ENCODE measurements at regions not wholly inside any gene's neighbourhood (a gene's known extent, or its start where the extent isn't known, plus 50 kb on each side); places are given as distances from the start of the nearest gene placed in this dataset.
"Not testable (repeated sequence)": the region's sequence is repeated elsewhere in the genome, so short reads cannot be mapped to it uniquely, and the experiment has no call there.

DNA sequence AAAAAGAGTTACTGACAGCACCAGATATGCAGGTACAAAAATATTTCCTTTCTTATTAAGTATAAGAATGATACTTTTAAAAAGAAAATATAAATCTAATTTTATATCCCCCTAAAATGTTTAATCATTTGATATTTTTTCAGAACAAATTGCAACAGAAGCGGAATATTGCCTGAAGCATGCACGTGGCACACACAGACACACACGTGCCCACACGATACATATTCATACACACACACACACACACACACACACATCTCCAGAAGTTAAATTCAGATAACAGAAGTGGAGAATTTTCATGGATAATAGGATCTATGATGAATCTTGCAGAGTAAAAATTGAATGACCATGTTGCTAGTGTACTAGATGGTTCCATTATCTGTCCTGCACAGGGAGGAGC, 445.2 kb downstream of the GPAT3 start:
- no peak for FAIRE-seq

DNA sequence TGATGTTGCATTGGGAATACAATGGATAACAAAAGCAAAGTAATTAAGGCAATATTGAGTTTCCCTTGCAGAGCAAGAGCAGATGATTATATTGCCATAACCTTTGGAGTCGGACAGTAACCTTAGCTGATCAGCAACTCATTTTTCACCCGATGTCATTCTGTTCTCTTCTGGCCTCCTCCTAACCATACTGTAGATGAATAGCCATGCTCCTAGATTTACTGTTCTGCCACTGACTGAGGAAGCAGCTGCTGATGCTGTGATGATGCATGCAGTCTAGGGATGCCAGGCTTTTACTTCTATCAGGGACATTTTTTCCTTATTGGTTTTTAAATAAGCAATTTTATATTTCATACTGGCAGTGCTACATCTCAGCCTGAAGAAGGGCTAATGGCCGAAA, 443.9 kb downstream of the GPAT3 start:
- FAIRE-seq = no peak

DNA sequence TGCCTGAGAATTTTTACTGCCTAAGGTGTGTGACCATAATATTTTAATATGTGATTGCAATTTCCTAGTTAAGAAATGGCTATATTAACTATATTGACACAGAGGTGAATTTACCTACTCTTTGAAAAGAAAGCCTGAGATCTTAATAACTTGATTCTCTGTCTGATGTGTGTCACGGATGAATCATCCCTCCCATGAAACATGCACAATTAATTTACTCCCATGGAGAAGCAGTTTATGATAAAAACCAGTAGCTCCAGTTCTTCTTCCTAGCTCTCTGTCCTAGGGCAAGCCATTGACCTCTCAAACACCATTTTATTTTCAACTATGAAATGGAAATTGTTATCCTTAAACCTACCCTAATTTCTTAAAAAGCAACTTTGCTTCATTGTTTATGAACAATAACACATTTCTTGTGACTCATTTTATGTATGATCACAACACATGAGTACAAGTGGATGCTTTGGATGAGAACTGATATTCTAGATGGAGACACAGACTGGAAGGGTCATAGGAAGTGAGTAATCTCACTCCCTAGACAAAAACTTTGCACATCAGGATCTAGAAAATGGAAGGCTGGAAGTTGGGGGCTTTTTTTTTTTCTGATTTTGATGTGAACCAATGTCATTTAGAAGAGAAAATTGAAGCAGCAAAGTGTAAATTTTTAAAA, 438.3 kb downstream of the GPAT3 start:
- no peak for FAIRE-seq

DNA sequence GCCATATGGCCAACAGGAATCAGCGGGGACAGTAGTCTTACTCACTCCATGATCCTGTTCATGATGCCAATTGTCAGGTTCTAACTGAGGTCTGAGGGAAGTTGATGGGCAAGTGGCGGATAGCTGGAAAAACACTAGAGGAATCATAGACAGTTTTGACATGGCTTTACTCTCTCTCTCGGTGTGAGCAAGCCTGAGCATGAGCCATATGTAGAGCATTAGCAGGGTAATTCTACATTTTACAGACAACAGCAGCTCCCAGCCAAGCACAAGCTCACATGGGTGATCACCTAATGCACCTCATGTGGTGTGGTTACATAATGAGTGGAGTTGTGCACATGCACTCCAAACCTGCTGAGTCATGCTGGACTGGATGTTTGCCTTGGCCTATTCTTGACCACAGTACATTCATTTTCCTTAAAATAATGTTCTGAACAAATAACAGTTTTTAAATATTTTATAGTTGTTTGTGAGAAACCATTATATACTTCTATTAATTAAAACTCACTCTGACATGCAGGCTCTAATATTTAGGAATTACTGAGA, 429.2 kb downstream of the GPAT3 start:
- FAIRE-seq = no peak

DNA sequence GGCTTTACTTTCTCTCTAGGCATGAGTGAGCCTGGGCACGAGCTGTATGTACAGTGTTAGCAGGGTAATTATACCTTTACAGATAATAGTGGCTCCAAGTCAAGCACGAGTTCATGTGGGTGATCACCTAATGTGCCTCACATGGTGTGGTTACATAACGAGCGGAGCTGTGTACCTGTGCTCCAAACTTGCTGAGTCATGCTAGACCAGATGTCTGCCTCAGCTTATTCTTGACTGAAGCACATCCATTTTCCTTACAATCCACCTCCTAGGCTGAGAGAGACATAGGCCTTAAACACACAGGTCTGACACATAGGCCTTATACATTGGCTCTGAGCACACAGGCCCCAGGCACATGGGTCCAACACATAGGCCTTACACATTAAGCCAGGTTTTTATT, 426.6 kb downstream of the GPAT3 start:
- no peak for FAIRE-seq

DNA sequence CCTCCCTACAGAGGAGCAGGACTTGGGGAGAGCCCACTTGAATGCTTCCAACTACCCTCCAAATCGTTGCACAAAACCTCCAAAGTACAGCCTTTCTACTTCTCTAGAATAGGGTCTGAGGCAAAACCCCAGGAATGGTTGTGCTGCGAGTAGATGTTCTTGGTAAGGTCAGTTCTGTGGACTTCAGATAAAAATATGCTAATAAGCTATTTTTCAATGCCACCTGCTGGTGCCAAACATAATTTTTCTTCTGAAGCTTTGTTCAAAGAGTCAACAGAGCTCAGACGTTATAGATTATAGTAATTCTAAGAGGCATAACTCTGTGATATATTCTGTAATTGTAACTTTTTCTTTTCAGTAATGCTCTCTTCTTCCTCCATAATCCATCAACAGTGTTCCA, 425.7 kb downstream of the GPAT3 start:
- no peak for FAIRE-seq

DNA sequence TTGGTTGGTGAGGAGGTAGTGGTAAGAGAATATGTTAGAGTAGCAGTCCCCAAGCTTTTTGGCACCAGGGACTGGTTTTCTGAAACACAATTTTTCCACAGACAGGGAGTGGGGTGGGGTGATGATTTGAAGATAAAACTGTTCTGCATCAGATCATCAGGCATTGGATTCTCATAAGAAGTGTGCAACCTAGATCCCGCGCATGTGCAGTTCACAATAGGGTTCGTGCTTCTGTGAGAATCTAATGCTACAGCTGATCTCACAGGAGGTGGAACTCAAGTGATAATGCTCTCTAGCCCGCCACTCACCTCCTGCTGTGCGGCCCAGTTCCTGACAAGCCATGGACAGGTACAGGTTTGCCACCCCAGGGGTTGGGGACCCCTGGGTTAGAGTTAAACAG, 423.3 kb downstream of the GPAT3 start:
- FAIRE-seq = no peak

DNA sequence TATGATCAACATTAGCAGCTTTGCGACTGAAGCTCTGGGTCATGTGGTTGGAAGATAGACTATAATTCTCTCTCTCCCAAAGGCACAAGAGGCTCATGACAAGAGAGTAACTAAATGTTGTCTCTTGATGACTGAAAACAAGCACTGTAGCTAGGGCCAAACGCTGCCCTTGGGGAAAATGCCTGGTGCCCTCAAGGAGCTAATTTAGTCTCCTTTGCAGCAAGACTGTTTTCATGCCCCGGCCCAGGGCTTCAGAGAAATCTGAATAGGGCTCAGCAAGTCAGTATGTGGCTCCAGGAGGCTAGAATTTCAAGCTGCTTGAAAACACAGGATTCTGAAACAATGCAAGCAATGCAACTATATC, 411.9 kb downstream of the GPAT3 start:
- no peak for FAIRE-seq

DNA sequence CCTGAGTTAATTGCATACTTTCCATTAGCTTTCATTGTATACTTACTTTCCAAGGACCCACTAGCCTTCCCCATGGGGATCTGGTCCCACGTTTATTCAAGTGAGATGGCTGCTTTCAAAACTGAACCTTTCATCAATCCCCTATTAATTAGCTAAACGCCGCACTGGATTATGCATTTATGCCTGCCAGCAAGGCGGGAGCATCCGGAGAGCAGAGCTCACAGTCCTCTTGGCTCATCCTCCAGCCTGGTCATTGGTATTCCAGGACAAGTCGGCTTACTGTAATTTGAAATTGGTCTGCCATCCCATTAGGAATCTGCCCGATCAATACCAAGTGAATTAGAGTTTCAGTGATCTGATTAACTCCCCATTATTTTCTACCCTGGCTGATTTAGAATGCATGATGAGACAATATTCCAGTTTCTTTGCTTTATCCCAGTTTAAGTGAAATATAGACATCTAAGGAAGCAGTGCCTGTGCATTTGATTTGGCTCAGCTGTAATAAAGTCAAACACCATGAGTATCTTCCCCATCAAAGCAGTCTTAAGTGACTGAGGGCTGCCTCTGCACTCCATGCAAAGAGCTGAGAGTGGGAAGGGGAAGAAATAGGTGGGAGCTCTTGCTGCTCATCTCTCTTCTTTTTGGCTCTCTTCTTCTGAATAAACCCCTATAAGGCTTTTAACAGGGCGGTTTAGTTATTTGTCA, 411.4 kb downstream of the GPAT3 start:
- FAIRE-seq = no peak

DNA sequence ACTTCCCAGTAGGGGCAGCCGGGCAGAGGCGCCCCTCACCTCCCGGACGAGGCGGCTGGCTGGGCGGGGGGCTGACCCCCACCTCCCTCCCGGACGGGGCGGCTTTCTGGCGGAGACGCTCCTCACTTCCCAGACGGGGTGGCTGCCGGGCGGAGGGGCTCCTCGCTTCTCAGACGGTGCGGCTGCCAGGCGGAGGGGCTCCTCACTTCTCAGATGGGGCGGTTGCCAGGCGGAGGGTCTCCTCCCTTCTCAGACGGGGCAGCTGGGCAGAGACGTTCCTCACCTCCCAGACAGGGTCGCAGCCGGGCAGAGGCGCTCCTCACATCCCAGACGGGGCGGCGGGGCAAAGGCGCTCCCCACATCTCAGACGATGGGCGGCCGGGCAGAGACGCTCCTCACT, 407.8 kb downstream of the GPAT3 start:
- FAIRE-seq = not testable (repeated sequence)

DNA sequence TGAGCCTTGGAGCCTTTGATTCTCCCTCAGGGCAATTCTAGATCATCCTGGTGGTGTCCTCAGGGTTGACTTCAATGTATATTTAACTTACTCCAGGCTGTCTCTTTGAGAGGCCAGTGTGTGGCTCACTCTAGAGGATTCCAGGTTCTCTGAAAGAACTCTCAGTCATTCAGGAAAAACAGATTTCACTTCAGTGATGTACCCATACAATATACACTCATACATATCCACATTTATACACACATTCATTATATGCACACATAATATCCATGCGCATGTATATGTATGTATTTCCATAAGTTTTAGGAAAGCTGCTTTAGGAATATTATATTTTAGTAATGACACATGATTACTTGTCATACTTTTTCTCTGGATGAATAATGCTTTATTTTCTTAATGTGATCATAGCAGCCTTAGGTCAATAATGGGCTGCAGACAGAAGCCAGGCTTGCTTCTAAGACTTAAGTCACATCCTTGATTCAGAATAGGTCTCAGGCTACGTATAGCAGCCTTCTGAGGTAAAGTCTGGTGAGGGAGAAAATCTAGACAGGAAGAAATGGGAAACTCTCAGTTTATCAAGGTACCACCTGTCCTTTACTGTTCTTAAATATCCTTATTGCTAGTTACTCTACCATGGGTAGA, 397.0 kb downstream of the GPAT3 start:
- no peak for FAIRE-seq

DNA sequence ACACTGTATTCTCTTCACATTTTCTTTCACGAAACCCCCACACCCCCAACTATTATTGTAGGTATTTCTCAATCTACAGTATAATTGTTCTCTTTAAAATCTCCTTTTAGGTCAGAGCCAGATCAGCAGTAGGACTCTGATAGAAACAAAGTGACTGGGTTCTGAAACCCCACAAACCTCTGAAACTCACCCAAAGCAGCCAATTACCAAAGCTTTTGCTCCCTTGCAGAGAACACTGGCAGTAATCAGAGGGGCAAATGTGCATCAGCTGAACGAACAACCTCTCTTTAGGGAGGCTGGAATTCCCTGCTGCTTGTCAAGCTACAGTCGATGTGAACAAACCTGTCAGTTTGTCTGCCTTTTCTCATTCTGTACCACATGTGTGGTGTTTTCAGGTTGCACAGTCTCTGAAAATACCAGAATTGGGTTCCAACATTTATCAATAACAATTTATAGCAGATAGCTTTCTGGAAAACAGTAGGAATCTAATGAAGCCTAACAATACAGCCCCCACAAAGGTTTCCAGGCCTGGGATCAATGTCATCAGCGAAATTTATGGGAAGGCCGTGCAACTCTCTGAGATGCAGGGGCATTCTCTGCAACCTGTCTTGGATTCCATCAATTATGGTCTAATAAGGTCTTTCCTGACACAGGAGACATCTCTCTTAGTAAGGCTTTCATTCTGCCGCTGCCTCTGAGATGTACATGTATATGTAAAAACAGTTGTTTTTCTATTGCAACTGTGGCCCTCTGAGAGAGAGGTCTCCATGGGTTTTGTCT, 395.9 kb downstream of the GPAT3 start:
- no peak for FAIRE-seq

DNA sequence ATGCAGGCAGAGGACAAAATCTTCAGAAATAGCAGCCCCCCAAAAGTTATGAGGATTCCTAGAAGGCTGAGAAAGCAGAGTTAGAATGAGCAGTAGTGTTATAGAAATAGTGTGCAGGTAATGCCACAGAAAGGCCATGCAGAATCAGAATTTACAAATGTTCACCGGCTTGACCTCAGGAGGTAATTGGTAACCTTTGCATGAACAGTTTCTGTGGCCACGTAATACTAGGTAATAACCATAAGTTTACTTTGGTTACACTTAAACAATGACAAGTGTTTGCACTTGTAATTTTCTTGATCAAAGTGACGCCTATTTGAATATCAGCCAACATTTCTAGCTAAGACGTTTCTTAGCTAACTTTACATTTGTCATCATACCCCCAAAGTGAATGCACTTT, 393.6 kb downstream of the GPAT3 start:
- no peak for FAIRE-seq

DNA sequence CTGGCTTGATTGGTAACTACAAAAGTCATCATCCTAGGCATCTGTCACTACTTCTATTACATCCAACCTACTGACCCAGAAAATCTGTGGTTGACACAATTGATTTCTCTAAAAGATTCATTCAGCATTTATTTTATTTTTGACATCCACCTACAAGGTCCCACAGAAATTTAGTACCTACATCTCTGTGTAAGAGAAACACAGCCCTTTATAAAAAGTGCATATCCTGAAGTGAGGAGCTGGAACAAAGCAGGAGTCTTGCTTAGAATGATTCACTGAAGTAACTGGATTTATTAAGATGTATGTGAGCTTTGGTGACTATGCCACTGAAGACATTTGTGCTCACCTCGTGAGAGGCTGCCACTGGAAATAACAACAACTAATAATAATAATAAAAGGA, 391.0 kb downstream of the GPAT3 start:
- no peak for FAIRE-seq

DNA sequence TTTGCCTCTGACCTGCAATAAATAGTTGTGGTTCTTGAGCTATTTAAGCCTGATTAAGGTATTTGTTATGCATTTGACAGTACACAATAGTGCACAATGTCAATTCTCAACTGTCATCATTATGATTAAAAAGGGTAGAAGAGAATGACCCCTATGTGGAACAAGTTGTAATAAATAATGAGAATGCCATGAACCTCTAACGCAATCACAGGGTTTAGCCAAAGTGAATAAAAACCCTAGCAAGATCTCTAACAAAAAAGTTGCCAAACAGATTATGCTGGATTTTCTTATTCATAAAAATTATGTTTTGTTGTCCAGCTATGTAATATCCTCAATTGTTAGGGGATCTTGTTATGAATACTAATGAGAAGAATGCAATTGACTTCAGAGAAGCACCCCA, 387.4 kb downstream of the GPAT3 start:
- FAIRE-seq = no peak

DNA sequence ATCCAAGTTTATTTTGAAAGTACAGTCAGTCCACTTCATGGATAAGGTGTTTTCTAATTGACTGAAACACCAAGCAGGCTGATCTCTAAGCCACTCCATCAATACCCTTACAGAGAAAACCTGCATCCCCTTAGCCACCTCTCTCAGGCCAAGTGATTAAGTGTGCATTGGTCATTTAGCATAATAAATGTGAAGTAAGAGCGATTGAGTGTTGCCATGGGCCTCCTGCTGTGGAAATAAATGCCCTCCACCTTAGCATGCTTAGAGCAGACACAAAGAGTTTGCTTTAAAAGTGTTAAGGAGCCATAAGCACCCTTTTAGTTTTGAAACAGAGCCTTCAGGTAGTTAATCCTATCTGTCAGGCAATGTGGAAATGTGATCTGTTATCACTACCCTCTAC, 386.5 kb downstream of the GPAT3 start:
- no peak for FAIRE-seq

DNA sequence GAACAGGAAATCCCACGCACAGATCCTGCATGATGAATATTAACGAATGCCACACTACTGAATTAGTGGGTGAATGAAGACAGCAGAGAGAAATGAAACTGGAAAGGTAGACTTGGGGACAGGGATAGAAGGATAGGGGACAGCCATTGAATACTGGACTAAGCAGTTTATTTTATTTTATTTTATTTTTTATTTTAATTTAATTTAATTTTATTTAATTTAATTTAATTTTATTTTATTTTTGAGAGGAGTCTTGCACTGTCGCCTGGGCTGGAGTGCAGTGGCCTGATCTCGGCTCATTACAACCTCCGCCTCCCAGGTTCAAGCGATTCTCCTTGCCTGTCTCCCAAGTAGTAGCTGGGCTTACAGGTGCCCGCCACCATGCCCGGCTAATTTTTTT, 385.2 kb downstream of the GPAT3 start:
- FAIRE-seq = no peak

DNA sequence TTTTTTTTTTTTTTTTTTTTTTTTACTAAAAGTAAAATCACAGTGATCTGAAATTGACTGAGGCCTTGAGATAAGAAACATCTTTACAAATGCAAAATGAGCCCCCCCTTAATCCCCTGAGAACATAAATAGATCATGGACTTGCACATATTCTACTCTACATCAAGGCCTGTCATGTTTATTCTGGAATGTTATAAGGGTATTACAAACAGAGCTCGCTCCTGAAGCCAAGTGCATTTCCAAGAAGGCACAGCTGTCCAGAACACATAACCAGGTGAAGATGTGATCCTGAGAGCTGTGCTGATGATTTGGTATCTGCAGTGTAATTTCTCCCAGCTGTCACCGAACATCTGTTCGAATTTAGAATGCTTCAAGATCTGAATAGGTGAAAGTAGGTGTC, 384.5 kb downstream of the GPAT3 start:
- no peak for FAIRE-seq

DNA sequence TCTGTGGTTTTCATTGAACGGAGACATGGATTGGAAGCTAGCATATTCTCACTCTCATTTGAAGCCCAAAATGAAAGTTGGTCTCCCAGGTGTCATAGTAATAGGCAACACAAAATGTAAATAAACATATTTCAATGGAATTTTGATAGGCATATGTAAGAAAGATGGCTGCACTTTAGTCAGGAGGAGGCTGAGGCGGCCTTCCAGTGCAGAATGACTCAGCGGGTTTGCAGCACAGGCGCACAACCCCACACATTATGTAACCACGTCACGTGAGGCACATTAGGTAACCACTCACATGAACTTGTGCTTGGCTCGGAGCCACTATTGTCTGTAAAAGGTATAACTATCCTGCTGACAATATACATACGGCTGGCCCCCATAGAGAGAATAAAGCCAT, 381.7 kb downstream of the GPAT3 start:
- FAIRE-seq = no peak

DNA sequence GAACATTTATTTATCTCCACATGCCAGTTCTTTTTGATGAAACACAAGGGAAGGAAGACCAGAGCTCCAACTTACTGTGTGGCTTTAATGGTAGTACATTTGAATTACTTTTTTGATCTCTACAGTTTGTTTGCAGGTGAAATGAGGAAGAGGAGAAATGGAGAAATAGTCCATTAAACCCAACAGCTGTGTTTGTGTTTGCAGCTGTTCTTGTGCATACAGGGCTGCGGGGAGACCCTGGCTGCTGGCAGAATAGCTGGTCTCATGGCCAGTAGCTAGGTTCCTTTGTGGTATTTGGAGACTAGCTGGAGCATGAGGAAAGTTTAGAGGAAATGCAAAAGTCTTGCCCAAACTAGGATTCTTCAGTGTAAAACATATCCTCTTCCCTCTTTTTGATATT, 374.8 kb downstream of the GPAT3 start:
- FAIRE-seq = no peak

DNA sequence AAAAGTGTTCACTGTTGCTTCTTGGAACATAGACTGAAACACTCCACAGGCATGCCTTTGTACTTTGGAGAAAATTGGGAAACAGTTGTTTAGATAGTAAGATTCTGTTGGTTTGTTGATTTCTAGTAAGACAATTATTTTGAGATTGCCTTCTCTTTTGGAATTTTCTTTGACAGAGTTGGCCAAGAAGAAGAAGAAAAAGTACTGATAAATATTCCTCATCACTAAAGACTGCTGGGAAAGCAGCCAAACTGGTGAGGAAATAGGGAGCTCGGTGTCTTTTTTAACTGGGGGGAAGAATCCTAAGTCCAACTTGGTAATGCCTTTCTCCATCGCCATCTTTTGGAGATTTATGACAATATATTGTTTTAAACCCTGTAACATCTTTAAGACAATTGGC, 370.7 kb downstream of the GPAT3 start:
- FAIRE-seq = no peak

DNA sequence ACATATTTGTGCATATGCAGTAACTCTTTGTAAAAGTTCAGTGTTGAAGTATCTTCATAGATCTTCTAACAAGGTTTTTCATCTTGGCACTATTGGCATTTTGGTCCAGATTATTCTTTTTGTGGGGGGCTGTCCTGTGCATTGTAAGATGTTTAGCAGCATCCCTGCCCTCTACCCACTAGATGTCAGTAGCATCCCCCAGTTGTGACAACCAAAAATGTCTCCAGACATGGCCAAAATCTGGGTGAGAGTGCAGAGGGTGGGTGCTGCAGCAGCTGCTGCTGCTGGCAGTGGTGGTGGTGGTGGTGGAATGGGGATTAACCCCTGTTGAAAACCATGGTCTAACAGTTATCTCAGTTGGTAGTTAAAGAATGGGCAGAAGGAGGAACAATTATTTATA, 370.0 kb downstream of the GPAT3 start:
- no peak for FAIRE-seq

DNA sequence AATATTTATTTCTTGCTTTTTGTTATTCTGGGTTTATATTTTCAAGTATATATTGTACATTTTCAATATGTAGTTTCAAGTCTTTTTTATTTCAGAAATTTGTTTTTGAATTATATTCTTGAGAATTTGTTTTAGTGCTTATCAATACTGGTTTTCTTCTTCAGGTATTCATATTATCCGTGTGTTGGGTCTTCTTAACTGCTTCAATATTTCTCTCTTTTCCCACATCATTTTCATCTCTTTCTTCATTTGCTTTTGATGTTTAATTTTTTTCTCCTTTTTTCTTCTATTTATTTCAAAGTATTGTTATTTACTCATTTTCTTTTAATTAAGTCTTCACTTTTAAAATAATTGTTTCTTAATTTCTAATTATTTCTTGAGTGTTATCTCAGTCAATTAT, 367.8 kb downstream of the GPAT3 start:
- peak; percentile 53 for FAIRE-seq

DNA sequence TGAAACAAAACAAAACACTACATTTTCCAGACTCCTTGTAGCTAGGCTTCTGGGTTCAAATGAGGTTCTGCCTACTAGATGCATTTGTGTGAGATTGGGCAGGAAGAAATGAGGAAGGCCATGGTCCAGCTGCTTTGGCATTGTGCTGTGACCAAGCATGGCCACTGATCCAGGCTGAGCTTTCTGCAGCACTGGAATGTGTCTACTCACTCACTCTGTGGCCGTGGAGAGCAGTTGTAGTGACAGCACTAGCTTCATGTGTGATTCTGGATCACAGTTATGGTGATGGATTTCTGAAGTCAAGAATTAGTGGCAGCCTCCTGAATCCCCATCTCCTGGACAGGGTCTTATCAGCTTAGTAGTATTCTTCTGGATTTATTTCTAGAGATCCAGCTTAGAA, 358.9 kb downstream of the GPAT3 start:
- FAIRE-seq = no peak
